GM12878 (cell line): ENCODE measurements at regions not wholly inside any gene's neighbourhood (a gene's known extent, or its start where the extent isn't known, plus 50 kb on each side); places are given as distances from the start of the nearest gene placed in this dataset.

Source experiments
- EGR1 ChIP-seq, 2 experiments: IDR thresholded peaks; 1 replicate in 1 of 2; 2 replicates in 1 of 2; pipeline ENCODE4 v1.6.1; 2011 to 2012; ENCODE audit warnings: low read depth in 2 of 2, low read length in 2 of 2, borderline replicate concordance in 1 of 2, mild to moderate bottlenecking in 1 of 2, moderate library complexity in 1 of 2
- EZH2 ChIP-seq: IDR thresholded peaks from 2 replicates; pipeline ENCODE4 v1.6.1; 2012; ENCODE audit warnings: low read depth, mild to moderate bottlenecking, control low read depth, inconsistent platforms, low read length, borderline replicate concordance; ENCODE audit not compliant: control insufficient read depth
- SREBF1 ChIP-seq: IDR thresholded peaks from 2 replicates; pipeline ENCODE4 v1.6.1; 2012; ENCODE audit warnings: mild to moderate bottlenecking, low read length
- YY1 ChIP-seq: IDR thresholded peaks from 2 replicates; pipeline ENCODE4 v1.6.1; 2011; ENCODE audit warnings: low read depth, mild to moderate bottlenecking, low read length
- TF ChIP-seq, protein P1 (sequence below): IDR thresholded peaks from 2 replicates; pipeline ENCODE4 v1.6.1; 2012; ENCODE audit warnings: mild to moderate bottlenecking, low read depth, low read length
- TF ChIP-seq, protein P2 (sequence below): IDR thresholded peaks from 2 replicates; pipeline ENCODE4 v1.6.1; 2011; ENCODE audit warnings: borderline replicate concordance, low read depth, mild to moderate bottlenecking, moderate library complexity, mixed read lengths, low read length; ENCODE audit not compliant: insufficient read depth; ENCODE audit errors: extremely low read length

DNA sequence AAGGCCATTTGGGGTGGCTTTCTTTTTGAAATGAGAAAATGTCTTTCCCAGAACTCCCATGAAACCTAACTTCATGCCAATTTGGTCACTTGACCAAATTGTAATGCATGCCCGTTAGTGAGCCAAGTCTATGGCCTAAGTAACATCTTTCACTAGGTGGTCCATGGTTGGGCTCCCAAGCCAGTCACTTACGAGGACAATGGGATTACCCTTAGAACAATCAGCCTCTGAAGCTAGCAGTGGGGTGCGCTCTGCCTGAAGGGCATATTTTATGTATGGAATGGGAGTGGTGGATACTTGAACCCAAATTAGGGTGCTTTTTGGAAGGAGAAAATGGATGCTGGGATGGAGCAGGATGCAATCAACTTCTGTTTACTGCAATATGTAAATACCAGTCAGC lies 127.4 kb upstream of the GOLIM4 start:
- TF ChIP-seq, protein P1, sequence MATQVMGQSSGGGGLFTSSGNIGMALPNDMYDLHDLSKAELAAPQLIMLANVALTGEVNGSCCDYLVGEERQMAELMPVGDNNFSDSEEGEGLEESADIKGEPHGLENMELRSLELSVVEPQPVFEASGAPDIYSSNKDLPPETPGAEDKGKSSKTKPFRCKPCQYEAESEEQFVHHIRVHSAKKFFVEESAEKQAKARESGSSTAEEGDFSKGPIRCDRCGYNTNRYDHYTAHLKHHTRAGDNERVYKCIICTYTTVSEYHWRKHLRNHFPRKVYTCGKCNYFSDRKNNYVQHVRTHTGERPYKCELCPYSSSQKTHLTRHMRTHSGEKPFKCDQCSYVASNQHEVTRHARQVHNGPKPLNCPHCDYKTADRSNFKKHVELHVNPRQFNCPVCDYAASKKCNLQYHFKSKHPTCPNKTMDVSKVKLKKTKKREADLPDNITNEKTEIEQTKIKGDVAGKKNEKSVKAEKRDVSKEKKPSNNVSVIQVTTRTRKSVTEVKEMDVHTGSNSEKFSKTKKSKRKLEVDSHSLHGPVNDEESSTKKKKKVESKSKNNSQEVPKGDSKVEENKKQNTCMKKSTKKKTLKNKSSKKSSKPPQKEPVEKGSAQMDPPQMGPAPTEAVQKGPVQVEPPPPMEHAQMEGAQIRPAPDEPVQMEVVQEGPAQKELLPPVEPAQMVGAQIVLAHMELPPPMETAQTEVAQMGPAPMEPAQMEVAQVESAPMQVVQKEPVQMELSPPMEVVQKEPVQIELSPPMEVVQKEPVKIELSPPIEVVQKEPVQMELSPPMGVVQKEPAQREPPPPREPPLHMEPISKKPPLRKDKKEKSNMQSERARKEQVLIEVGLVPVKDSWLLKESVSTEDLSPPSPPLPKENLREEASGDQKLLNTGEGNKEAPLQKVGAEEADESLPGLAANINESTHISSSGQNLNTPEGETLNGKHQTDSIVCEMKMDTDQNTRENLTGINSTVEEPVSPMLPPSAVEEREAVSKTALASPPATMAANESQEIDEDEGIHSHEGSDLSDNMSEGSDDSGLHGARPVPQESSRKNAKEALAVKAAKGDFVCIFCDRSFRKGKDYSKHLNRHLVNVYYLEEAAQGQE: no peak
- TF ChIP-seq, protein P2, sequence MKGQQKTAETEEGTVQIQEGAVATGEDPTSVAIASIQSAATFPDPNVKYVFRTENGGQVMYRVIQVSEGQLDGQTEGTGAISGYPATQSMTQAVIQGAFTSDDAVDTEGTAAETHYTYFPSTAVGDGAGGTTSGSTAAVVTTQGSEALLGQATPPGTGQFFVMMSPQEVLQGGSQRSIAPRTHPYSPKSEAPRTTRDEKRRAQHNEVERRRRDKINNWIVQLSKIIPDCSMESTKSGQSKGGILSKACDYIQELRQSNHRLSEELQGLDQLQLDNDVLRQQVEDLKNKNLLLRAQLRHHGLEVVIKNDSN: no peak
- no peak for TF ChIP-seq EZH2
- no peak for TF ChIP-seq SREBF1
- TF ChIP-seq YY1: no peak
- no peak for TF ChIP-seq EGR1 (IDR thresholded peaks at IDR 0.05; ENCODE audit: borderline replicate concordance in 1 of 2, low read depth in 2 of 2, low read length in 2 of 2)
